Type B pancreatic cell (in vitro differentiated cells): ENCODE measurements at regions not wholly inside any gene's neighbourhood (a gene's known extent, or its start where the extent isn't known, plus 50 kb on each side); places are given as distances from the start of the nearest gene placed in this dataset.
A peak's percentile ranks its signal among the peaks of the same experiment; 100 is the strongest.

ENCODE experiments used
- DNase-seq: peaks from one replicate; pipeline ENCODE4 v3.0.0; 2021; ENCODE audit warnings: mixed read lengths; ENCODE audit not compliant: unreplicated experiment; ENCODE audit errors: extremely low spot score
- H3K27ac Mint-ChIP-seq: 2 replicates; pipeline ENCODE4 v1.8.0; 2021; ENCODE audit warnings: mild to moderate bottlenecking, mixed read lengths
- H3K27me3 Mint-ChIP-seq: 2 replicates; pipeline ENCODE4 v1.8.0; 2021; ENCODE audit warnings: mixed read lengths
- H3K36me3 Mint-ChIP-seq: 2 replicates; pipeline ENCODE4 v1.8.0; 2021; ENCODE audit warnings: mixed read lengths
- H3K4me1 Mint-ChIP-seq: one replicate; pipeline ENCODE4 v1.8.0; 2021; ENCODE audit warnings: mixed read lengths; ENCODE audit not compliant: unreplicated experiment
- H3K4me3 Mint-ChIP-seq: 2 replicates; pipeline ENCODE4 v1.8.0; 2021; ENCODE audit warnings: mild to moderate bottlenecking, mixed read lengths
- H3K9me3 Mint-ChIP-seq: 2 replicates; pipeline ENCODE4 v1.8.0; 2021; ENCODE audit warnings: mixed read lengths
- CTCF ChIP-seq: fragments of 200-600 bp; sonication (generic); conservative IDR thresholded peaks from 2 replicates; pipeline ENCODE4 v1.5.0; 2021; ENCODE audit warnings: antibody characterized with exemption, mild to moderate bottlenecking

DNA sequence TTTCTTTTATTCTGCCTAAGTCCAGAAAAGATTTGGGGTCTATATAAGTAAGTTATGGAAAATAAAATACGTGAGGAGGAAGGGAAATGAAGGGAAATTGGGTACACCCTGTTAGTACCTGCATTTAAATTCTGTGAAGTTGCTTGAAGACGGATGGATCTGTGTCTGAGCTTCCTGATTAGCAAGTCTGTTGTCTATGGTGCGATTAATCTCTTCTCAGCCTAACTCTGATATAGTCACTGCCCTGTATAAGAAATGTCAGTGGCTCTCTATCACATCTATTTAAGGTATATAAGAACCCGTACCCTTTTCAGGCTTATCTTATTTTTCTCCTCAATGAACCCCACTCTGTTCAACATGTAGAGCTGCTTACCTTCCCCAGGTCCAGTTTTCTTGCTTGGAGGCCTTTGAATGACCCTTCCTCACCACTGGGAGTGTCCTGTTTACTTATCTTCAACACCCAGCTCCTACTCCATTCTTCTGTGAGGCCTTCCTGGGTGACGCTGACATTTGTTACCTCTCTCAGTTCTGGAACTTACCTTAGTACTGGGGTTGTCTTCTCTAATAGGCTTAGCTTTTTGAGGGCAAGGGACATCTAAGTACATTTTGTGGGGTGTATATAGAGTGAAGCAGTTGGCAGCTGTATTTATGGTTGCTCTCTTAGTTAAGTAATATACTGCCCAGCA is 149.6 kb upstream of the PRPS1L1 start:
- no peaks in the 10 kb centered on the region for H3K27me3 Mint-ChIP-seq

DNA sequence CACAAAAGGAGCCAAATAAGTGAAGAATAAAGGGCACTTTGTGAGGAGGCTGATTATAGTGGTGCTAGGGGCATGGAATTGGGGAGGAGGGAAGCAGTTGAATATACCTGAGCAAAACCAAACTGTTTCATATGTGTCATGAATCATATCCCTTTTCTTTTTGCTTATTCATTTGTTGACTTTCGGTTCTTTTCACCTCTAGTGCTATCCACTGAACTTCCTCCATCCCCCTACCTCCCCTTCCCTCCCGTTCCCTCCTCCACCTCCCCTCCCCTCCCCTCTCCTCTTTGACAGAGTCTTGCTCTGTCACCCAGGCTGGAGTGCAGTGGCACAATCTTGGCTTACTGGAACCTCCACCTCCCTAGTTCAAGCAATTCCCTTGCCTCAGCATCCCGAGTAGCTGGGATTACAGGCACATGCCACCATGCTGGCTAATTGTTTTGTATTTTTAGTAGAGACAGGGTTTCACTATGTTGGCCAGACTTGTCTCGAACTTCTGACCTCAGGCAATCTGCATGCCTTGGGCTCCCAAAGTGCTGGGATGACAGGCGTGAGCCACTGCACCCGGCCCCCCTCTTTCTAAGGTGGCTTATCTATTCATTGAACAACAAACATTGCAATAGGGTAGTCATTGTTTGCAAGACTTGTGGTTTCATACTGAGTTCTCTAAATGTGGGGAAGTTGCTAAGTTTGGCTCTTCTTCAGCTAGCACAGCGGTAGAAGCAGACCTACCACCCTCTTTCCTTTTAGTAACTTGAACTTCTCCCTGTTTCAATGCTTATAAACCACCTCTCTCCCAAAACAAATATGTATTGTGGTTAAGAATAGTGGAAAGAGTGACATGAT is 150.4 kb upstream of the PRPS1L1 start:
- Mint-ChIP-seq H3K9me3 (no peaks in the 10 kb centered on the region), H3K4me3 (no peak overlapping the region), H3K36me3 (no peaks in the 10 kb centered on the region), H3K27ac (peak overlapping the region; percentile 79), H3K27me3 (no peaks in the 10 kb centered on the region), H3K4me1 (no peaks in the 10 kb centered on the region)
- no peak for TF ChIP-seq CTCF
- no peak for DNase-seq

More for the DNA sequence above, 149.6 kb upstream of the PRPS1L1 start:
- Mint-ChIP-seq H3K9me3 (no peaks in the 10 kb centered on the region), H3K4me3 (peak overlapping the region; percentile 21), H3K4me1 (no peaks in the 10 kb centered on the region), H3K27ac (peak overlapping the region; percentile 79), H3K36me3 (no peaks in the 10 kb centered on the region)
- no peak for DNase-seq
- no peak for TF ChIP-seq CTCF

DNA sequence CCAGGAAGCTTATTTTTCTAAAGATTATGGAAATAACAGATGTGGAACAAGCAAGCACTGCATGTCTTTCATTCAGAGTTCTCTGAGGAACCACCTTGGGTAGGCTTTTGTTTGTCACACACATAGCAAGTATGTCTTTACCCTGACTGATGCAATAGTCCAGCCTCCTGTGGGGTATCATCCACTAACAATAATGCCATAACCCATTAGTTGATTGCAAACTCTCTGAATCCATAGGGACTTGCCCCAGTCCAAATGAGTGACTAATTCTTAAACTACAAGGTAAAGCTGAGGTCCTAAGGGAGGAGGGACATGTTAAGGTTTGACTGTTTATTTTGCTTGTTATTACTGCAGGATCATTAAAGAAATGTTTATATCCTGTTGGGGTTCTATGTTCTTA is 151.4 kb upstream of the PRPS1L1 start:
- TF ChIP-seq CTCF = no peak
- H3K9me3 Mint-ChIP-seq = no peaks in the 10 kb centered on the region
- no peak for DNase-seq
- H3K27ac Mint-ChIP-seq = no peak overlapping the region
- H3K4me1 Mint-ChIP-seq = no peaks in the 10 kb centered on the region
- H3K4me3 Mint-ChIP-seq = no peak overlapping the region
- H3K36me3 Mint-ChIP-seq = no peaks in the 10 kb centered on the region
- H3K27me3 Mint-ChIP-seq = no peaks in the 10 kb centered on the region

GRCh38 chr7:18180685-18181084 is 153.0 kb upstream of the PRPS1L1 start:
- H3K27me3 Mint-ChIP-seq = no peaks in the 10 kb centered on the region
- no peak for TF ChIP-seq CTCF
- H3K9me3 Mint-ChIP-seq = no peaks in the 10 kb centered on the region
- H3K4me1 Mint-ChIP-seq = no peaks in the 10 kb centered on the region
- no peaks in the 10 kb centered on the region for H3K36me3 Mint-ChIP-seq
- H3K27ac Mint-ChIP-seq = no peak overlapping the region
- no peak overlapping the region for H3K4me3 Mint-ChIP-seq
- DNase-seq = no peak

- H3K4me1 Mint-ChIP-seq = no peaks in the 10 kb centered on the region
- H3K36me3 Mint-ChIP-seq = no peaks in the 10 kb centered on the region
- H3K27ac Mint-ChIP-seq = no peak overlapping the region
- no peaks in the 10 kb centered on the region for H3K9me3 Mint-ChIP-seq
- no peak for TF ChIP-seq CTCF
- DNase-seq = no peak
- H3K27me3 Mint-ChIP-seq = no peaks in the 10 kb centered on the region
- no peak overlapping the region for H3K4me3 Mint-ChIP-seq
Observed at GRCh38 chr7:18189500-18190126, 162.0 kb upstream of the PRPS1L1 start.
